ENCODE measurements at regions not wholly inside any gene's neighbourhood (a gene's known extent, or its start where the extent isn't known, plus 50 kb on each side); places are given as distances from the start of the nearest gene placed in this dataset.

GRCh38 chr2:12928775-12929401 is 212.2 kb downstream of the TRIB2 start:
- TF ChIP-seq POLR2A (IDR thresholded peaks at IDR 0.05) (no peak), CTCF (IDR thresholded peaks at IDR 0.05) (no peak)

All from right lobe of liver (tissue), 4 donors.